ENCODE measurements at regions not wholly inside any gene's neighbourhood (a gene's known extent, or its start where the extent isn't known, plus 50 kb on each side); places are given as distances from the start of the nearest gene placed in this dataset.

- TF ChIP-seq TFE3 (CRISPR knock-in tag; IDR thresholded peaks at IDR 0.05) = no peak
- TF ChIP-seq NELFE (IDR thresholded peaks at IDR 0.05; ENCODE audit: insufficient read depth, insufficient read length) = no peak
- TF ChIP-seq LEF1 (IDR thresholded peaks at IDR 0.05) = no peak
- TF ChIP-seq SRSF7 (optimal IDR thresholded peaks at IDR 0.05; ENCODE audit: low read depth, low read length) = no peak
- no peak for TF ChIP-seq SP2 (IDR thresholded peaks at IDR 0.05; ENCODE audit: extremely low read depth, low read depth, low read length, poor library complexity, severe bottlenecking)
- TF ChIP-seq ZNF408 (CRISPR knock-in tag; IDR thresholded peaks at IDR 0.05; ENCODE audit: low read depth) = no peak
- TF ChIP-seq ZNF696 (CRISPR knock-in tag; conservative IDR thresholded peaks at IDR 0.05) = no peak
- TF ChIP-seq HMGN3 (IDR thresholded peaks at IDR 0.05; ENCODE audit: borderline replicate concordance, extremely low read depth, insufficient read length, low read depth, low read length) = no peak
- no peak for TF ChIP-seq PKNOX1 (IDR thresholded peaks at IDR 0.05)
- TF ChIP-seq MITF (IDR thresholded peaks at IDR 0.05) = no peak
Observed at GRCh38 chr6:121688974-121689373, 253.5 kb downstream of the GJA1 start (continued).

All from K562 (cell line).